Activated naive CD4-positive, alpha-beta T cell treated with anti-CD3 and anti-CD28 coated beads, Interleukin-2, amount 10 ng/mL, durations not matched to agents 7 days and 5 days (primary cell): ENCODE measurements at regions not wholly inside any gene's neighbourhood (a gene's known extent, or its start where the extent isn't known, plus 50 kb on each side); places are given as distances from the start of the nearest gene placed in this dataset.
"Not testable (repeated sequence)": the region's sequence is repeated elsewhere in the genome, so short reads cannot be mapped to it uniquely, and the experiment has no call there.

ENCODE experiments used
- CTCF ChIA-PET: fragments of 350-600 bp; sonication (Branson Sonifier 250); formaldehyde crosslinking; loops from one replicate; lab custom pipeline; 2021; ENCODE audit warnings: antibody characterized with exemption; lab: Charles Lee
- DNase-seq: peaks from one replicate; pipeline ENCODE4 v3.0.0-alpha.2; 2020
- H3K27ac Mint-ChIP-seq: one replicate; pipeline ENCODE4 v1.8.0; 2021; ENCODE audit warnings: mild to moderate bottlenecking, moderate library complexity, mixed read lengths
- H3K27me3 Mint-ChIP-seq: one replicate; pipeline ENCODE4 v1.8.0; 2021; ENCODE audit warnings: mild to moderate bottlenecking, mixed read lengths
- H3K36me3 Mint-ChIP-seq: one replicate; pipeline ENCODE4 v1.8.0; 2021; ENCODE audit warnings: mixed read lengths
- H3K4me1 Mint-ChIP-seq: one replicate; pipeline ENCODE4 v1.8.0; 2021; ENCODE audit warnings: mixed read lengths
- H3K4me3 Mint-ChIP-seq: one replicate; pipeline ENCODE4 v1.8.0; 2021; ENCODE audit warnings: mild to moderate bottlenecking, moderate library complexity, mixed read lengths
- H3K9me3 Mint-ChIP-seq: one replicate; pipeline ENCODE4 v1.8.0; 2021; ENCODE audit warnings: mixed read lengths

DNA sequence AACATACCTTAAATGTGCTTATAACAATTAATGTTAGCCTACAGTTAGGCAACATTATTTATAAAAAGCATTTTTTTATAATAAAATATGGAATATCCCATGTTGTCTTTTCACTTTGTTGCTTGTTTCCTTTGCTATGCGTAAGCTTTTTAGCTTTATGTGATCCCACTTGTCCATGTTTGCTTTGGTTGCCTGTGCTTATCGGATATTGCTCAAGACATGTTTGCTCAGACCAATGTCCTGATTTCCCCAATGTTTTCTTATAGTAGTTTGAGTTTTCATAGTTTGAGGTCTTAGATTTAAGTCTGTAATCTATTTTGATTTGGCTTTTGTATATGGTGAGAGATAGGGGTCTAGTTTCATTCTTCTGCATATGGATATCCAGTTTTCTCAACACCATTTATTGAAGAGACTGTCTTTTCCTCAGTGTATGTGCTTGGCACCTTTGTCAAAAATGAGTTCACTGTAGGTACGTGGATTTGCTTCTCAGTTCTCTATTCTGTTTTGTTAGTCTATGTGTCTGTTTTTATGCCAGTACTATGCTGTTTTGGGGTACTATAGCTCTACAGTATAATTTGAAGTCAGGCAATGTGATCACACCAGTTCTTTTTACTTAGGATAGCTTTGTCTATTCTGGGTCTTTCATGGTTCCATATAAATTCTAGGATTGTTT lies 592.7 kb upstream of the SEMA6D start:
- Mint-ChIP-seq H3K27ac (no peak overlapping the region), H3K27me3 (no peaks in the 10 kb centered on the region), H3K9me3 (peaks cover 16% of the 10 kb centered on the region), H3K4me1 (no peaks in the 10 kb centered on the region), H3K4me3 (no peak overlapping the region), H3K36me3 (no peaks in the 10 kb centered on the region)
- no peak for DNase-seq
- CTCF ChIA-PET = no interaction called here

DNA sequence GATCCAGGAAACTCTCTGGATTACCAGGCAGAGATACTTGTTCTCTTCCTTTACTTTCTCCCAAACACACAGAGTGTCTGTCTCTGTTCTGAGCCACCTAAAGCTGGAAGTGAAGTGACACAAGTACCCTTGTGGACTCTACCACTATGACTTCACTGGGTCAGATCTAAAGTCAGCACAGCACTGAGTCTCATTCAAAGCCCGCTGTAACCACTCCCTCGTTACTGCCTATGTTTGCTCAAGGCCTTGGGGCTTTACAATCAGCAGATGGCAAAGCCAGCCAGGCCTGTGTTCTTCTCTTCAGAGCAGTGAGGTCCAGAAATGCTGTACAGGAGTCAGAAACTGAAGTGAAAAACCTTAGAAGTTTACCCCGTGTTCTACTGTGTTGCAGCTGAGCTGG lies 588.3 kb upstream of the SEMA6D start:
- Mint-ChIP-seq H3K9me3 (peaks cover 19% of the 10 kb centered on the region), H3K27me3 (no peaks in the 10 kb centered on the region), H3K4me1 (no peaks in the 10 kb centered on the region), H3K4me3 (no peak overlapping the region), H3K27ac (no peak overlapping the region), H3K36me3 (no peaks in the 10 kb centered on the region)
- DNase-seq = no peak
- CTCF ChIA-PET = no interaction called here

DNA sequence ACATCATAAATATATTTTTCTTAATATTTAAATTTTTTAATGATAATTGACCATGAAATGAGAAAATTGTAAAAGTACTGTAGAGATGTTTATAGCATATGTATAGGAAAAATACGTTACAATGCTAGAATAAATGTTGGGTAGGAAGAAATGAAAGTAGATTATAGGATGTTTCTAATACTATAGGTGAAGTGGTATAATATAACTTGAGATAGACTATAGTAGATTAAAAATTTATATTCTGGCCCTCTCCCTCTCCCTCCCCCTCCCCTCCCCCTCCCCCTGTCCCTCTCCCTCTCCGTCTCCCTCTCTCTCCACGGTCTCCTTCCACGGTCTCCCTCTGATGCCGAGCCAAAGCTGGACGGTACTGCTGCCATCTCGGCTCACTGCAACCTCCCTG lies 585.9 kb upstream of the SEMA6D start:
- DNase-seq, H3K4me1 Mint-ChIP-seq, H3K36me3 Mint-ChIP-seq, H3K27me3 Mint-ChIP-seq, H3K4me3 Mint-ChIP-seq, H3K27ac Mint-ChIP-seq, CTCF ChIA-PET: not testable (repeated sequence)
- peaks cover 18% of the 10 kb centered on the region for H3K9me3 Mint-ChIP-seq

DNA sequence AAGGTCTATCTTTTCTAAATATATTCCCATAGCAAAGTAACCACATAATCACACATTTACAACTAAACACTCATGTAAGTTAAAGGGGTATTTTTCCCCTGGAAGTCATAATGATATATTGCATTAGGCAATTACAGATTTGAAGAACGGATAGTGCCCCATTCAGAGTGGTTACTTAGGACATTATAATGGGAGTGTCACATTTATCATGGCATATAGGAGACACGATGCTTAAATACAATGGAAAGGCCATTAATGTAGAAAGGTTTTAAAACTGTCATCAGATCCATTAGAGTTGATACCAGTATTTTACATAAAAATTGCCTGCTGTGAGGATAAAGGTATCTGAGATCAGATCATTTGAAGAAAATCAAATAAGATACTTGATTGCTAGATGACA lies 582.0 kb upstream of the SEMA6D start:
- DNase-seq = no peak
- CTCF ChIA-PET = no interaction called here
- no peaks in the 10 kb centered on the region for H3K4me1 Mint-ChIP-seq
- no peaks in the 10 kb centered on the region for H3K36me3 Mint-ChIP-seq
- H3K9me3 Mint-ChIP-seq = peaks cover 9% of the 10 kb centered on the region
- H3K4me3 Mint-ChIP-seq = no peak overlapping the region
- no peak overlapping the region for H3K27ac Mint-ChIP-seq
- H3K27me3 Mint-ChIP-seq = no peaks in the 10 kb centered on the region

DNA sequence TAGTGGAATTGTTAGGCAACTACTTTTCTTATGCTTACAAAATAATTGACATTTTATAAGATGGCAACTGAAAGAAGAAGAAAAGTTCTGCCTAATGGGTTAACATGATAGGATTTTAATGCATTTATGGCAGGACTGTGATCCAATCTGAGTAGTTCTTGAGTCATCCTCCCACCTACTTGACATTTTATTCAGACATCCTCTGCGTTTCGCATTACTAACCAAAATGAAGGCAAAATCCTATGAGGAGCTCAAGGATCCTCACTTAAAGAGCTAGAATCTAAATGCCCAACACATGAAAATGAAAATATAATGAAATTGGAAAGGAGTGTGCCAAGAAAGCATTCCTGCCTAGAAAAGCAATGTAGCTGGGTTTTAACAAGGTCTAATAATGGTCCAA lies 581.1 kb upstream of the SEMA6D start:
- no peak for DNase-seq
- CTCF ChIA-PET = no interaction called here
- Mint-ChIP-seq H3K27me3 (no peaks in the 10 kb centered on the region), H3K9me3 (no peaks in the 10 kb centered on the region), H3K27ac (no peak overlapping the region), H3K4me1 (no peaks in the 10 kb centered on the region), H3K36me3 (no peaks in the 10 kb centered on the region), H3K4me3 (no peak overlapping the region)

DNA sequence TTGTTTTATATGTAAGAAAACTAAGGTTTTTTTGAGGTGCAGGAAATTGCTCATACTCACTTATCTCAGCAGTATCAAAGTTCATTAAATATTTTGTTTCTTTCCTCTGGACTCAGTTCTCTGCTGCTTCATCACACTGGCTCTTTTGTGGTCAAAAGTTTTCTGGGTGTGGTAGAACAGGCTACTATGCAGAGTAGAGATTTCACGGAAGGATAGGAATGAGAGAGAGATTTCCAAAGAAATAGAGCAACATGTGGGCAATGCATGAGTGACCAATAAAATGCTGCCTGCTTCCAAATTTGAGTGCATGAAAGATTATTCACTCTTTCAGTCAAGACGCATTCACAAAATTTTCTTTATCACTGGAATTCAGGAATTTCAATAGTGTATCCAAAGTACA lies 577.3 kb upstream of the SEMA6D start:
- H3K4me3 Mint-ChIP-seq = no peak overlapping the region
- CTCF ChIA-PET = no interaction called here
- no peaks in the 10 kb centered on the region for H3K4me1 Mint-ChIP-seq
- H3K36me3 Mint-ChIP-seq = no peaks in the 10 kb centered on the region
- DNase-seq = no peak
- H3K27me3 Mint-ChIP-seq = no peaks in the 10 kb centered on the region
- no peak overlapping the region for H3K27ac Mint-ChIP-seq
- no peaks in the 10 kb centered on the region for H3K9me3 Mint-ChIP-seq

DNA sequence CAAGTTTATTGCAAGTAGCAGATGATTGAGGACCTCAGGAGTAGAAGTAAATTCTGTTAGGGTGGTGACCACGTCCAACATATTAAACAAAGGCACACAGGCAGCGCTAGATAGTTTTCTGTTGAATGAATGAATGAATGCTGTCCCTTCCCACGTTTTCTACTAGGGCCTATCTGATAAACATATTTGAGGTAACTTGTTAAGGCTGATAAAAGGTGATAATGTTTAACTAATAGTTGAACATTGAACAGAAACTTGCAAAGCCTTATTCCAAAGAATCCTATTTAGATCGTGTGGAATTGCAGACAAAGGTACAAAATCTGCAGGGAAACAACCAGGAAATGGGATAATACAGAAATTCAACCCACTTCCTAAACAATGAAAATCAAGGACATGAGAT lies 559.5 kb upstream of the SEMA6D start:
- H3K9me3 Mint-ChIP-seq = peaks cover 2% of the 10 kb centered on the region
- CTCF ChIA-PET = no interaction called here

DNA sequence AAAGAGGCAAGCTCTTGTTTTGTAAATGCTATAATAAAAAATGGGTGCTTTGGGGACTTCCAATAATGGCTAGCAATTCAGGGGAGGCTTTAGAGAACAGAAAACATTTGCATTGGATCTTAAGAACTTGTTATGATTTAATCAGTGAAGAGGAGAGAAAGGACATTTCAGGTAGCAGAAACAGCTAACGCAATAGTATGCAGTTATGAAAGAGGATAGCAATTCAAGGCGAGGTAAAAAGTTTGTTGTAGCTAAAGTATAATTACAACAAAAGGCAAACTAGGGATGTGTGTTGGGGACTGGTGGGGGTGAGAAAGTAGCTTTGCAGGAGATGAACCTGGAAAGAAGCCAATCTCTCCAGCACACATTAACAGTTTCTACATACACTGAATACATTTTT lies 558.7 kb upstream of the SEMA6D start:
- Mint-ChIP-seq H3K36me3 (no peaks in the 10 kb centered on the region), H3K4me3 (no peak overlapping the region), H3K27me3 (no peaks in the 10 kb centered on the region), H3K27ac (no peak overlapping the region), H3K4me1 (no peaks in the 10 kb centered on the region), H3K9me3 (peaks cover 2% of the 10 kb centered on the region)
- DNase-seq = no peak
- CTCF ChIA-PET = no interaction called here

More for the DNA sequence above, 559.5 kb upstream of the SEMA6D start:
- no peak overlapping the region for H3K4me3 Mint-ChIP-seq
- no peaks in the 10 kb centered on the region for H3K4me1 Mint-ChIP-seq
- no peak overlapping the region for H3K27ac Mint-ChIP-seq
- H3K36me3 Mint-ChIP-seq = no peaks in the 10 kb centered on the region
- DNase-seq = no peak
- no peaks in the 10 kb centered on the region for H3K27me3 Mint-ChIP-seq

DNA sequence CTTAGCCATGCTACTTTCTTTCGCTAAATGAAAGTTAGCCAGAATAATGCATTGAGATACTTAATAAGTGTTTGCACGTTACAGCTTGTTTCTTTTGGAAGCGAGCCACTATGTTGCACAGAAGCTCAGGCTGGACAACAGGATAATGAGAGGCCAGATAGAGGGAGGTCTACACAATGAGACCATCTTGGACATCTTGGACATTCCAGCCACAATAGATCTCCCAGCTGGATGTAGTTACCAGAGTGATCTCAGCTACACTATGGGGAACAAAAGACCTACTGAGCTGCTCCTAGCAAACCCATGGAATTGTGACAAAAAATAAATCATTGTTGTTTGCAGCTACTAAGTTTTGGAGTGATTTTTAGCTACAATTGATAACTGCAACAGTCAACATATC lies 540.1 kb upstream of the SEMA6D start:
- Mint-ChIP-seq H3K27ac (no peak overlapping the region), H3K36me3 (no peaks in the 10 kb centered on the region), H3K9me3 (no peaks in the 10 kb centered on the region), H3K4me1 (no peaks in the 10 kb centered on the region), H3K27me3 (no peaks in the 10 kb centered on the region), H3K4me3 (no peak overlapping the region)
- CTCF ChIA-PET = no interaction called here
- no peak for DNase-seq

DNA sequence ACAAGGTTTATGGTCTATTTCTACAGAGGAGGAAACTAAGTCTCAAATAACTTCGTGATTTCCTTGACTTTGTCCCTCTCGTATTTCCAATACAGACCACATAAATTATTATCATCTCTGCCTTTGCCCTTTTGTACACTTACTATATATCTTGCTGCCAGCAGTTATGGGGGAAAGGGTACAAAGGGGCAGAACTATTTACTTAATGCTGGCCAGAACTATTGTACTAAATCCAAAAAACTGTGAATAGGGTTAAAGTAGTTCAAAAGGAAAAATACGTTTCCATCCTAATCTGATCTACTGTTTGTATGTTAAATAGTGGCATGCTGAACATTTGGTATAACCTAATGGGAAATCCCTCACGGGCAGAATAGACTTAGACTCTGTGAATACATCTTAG lies 537.3 kb upstream of the SEMA6D start:
- CTCF ChIA-PET = no interaction called here
- Mint-ChIP-seq H3K36me3 (no peaks in the 10 kb centered on the region), H3K27ac (no peak overlapping the region)

DNA sequence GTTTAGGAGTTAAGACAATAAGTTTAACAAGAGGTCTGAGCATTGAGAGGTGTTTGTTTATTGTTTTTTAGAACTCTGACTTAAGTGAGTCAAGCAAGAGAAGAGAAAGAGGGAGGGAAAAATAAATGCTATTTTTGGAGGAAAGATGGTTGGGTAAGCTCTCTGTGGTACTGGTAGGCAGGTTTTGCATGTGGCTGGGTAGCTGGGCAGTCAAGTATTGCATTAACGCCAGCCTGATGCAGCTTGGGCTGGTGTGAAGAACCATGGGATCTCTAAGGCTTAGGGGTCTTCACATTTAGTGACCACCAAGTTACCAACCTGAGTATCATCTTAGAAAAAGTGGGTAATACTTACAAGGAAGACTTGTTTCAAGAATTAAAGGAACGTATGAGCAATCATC lies 534.5 kb upstream of the SEMA6D start:
- H3K36me3 Mint-ChIP-seq = no peaks in the 10 kb centered on the region
- H3K27me3 Mint-ChIP-seq = peaks cover 35% of the 10 kb centered on the region
- H3K27ac Mint-ChIP-seq = no peak overlapping the region
- no peak for DNase-seq
- H3K9me3 Mint-ChIP-seq = no peaks in the 10 kb centered on the region
- CTCF ChIA-PET = interaction anchor here (1.3 kb wide), 1 partner anchor 14 kb away, joined by 4 read pairs; no protein-coding TSS in a partner anchor
- no peak overlapping the region for H3K4me3 Mint-ChIP-seq
- H3K4me1 Mint-ChIP-seq = peaks cover 7% of the 10 kb centered on the region

More for the DNA sequence above, 537.3 kb upstream of the SEMA6D start:
- H3K4me1 Mint-ChIP-seq = peaks cover 6% of the 10 kb centered on the region
- no peak for DNase-seq
- peaks cover 25% of the 10 kb centered on the region for H3K27me3 Mint-ChIP-seq
- H3K9me3 Mint-ChIP-seq = no peaks in the 10 kb centered on the region
- H3K4me3 Mint-ChIP-seq = no peak overlapping the region

DNA sequence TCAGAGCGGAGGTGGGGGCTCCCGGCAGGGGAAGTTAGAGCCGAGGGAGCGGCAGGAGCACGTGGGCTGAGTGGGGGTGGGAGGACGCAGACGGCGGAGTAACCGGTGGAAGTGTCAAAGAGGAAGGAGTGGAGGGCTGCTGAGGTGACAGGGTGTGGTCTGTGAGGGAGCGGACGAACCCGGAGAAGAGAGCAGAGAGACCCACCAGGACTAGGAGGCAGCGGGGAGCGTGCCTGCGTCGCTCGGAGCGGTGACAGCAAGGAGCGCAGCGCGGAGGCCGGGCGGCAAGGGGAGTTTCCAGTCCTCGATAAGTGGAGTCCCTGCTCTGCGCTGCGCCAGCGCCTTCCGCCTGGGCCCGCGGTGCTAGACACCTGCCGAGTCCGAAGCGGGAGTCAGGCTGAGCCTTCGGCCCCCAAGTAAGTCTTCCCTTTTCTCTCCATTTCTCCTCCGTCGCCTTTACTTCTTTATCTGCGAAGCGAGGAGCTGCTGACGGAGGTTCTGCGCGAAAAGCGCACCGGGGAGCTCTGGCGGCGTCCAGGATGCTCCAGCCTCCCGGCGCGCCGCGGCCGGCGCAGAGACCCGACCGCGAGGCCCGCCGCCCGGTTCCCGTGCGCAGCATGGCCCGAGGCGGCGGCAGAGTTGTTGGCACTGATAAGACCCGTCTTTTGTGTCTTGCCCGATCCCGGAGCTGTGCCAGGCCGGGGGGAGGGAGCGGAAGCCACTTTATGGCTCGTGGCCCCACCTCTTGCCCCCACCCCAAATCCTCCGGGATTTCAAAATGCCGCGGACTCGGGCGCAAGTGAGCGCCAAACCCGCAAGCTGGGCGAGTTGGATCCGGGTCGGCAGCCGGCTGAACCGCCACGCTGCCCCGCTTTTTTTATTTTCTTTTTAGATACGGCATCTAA lies 533.0 kb upstream of the SEMA6D start:
- peaks cover 35% of the 10 kb centered on the region for H3K27me3 Mint-ChIP-seq
- H3K9me3 Mint-ChIP-seq = no peaks in the 10 kb centered on the region
- peaks cover 7% of the 10 kb centered on the region for H3K4me1 Mint-ChIP-seq
- no peak overlapping the region for H3K4me3 Mint-ChIP-seq
- DNase-seq = no peak
- H3K27ac Mint-ChIP-seq = no peak overlapping the region
- CTCF ChIA-PET = interaction anchor here (1.0 to 1.3 kb wide), 2 partner anchors 9 to 12 kb away, joined by 3 to 4 read pairs; no protein-coding TSS in a partner anchor
- H3K36me3 Mint-ChIP-seq = no peaks in the 10 kb centered on the region

DNA sequence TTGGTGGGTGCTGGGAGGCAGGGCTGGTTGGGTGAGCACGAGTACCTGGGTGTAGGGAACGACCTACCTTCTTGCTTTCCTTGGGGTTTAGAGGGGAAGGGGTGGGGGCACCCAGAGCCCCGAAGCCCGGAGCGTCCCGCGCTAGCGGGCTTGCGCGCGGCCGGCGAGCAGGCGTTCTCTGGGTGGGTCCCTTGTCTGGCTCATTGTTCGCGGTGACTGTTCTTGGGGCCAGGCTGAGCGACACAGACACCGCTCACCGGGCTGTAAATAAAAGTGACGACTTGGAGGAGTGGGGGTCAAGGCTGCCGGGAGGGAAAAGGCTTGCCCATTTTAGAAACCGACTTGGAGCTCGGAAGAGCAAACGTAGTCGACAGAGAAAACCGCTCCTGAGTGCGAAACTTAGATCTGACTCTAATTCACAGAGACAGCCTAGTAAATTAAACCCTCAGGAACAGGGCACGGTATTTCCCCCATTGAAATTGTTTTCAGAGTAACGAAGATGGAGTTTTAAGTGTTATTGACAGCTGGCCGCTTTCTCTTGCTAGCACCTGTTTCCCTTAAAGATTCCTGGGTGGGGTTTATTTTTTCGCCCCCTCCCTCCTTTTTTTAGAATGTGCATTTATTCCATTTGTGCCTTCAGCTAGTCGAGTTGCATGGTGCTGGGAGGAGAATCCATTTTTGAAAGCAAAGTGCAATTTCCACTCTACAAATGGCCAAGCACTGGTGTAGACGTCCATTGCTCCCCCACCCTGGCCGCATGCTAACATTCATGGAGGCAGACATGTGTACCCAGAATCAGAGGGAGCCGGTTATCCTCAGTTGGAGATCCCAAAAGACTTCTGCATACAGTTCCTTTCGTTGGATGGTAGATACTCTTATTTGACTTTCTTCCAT lies 532.1 kb upstream of the SEMA6D start:
- Mint-ChIP-seq H3K4me3 (peak overlapping the region; percentile 34), H3K4me1 (peaks cover 7% of the 10 kb centered on the region), H3K36me3 (no peaks in the 10 kb centered on the region), H3K27me3 (peaks cover 35% of the 10 kb centered on the region), H3K27ac (peak overlapping the region; percentile 35), H3K9me3 (no peaks in the 10 kb centered on the region)
- DNase-seq = no peak
- CTCF ChIA-PET = interaction anchor here (1.0 kb wide), 1 partner anchor 9 kb away, joined by 3 read pairs; no protein-coding TSS in a partner anchor

DNA sequence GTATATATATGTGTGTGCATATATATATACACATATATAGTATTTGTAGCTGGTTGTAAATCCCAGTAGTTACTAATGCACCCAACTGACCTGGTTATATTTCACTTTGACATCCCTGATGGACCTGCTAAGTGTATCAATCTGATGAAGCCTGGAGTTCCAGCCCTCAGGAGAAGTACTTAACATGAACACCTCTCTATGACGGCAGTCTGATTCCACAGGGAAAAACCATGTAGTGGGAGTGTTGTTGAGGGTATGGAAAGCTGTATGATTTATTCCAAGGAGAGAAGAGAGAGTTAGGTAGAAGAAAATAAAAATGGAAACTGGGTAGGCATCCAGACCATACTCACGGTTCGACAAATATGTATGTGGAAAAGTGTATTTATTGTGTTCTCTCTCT lies 531.2 kb upstream of the SEMA6D start:
- peaks cover 35% of the 10 kb centered on the region for H3K27me3 Mint-ChIP-seq
- peaks cover 7% of the 10 kb centered on the region for H3K4me1 Mint-ChIP-seq
- no peak for DNase-seq
- H3K36me3 Mint-ChIP-seq = no peaks in the 10 kb centered on the region
- H3K27ac Mint-ChIP-seq = no peak overlapping the region
- no peaks in the 10 kb centered on the region for H3K9me3 Mint-ChIP-seq
- H3K4me3 Mint-ChIP-seq = no peak overlapping the region
- CTCF ChIA-PET = no interaction called here
